Neural cell (in vitro differentiated cells): ENCODE measurements at regions not wholly inside any gene's neighbourhood (a gene's known extent, or its start where the extent isn't known, plus 50 kb on each side); places are given as distances from the start of the nearest gene placed in this dataset.

Experiments used
- H2AFZ ChIP-seq: fragments of 200-600, 300-800 bp; sonication (generic), shearing (Covaris generic); 2 replicates; pipeline ENCODE4 v1.6.0; 2014; ENCODE audit warnings: low read depth, mild to moderate bottlenecking, antibody characterized with exemption, low read length, moderate library complexity
- H3F3A ChIP-seq: fragments of 200-600 bp; shearing (Covaris generic); 2 replicates; pipeline ENCODE4 v1.6.1; 2016; ENCODE audit warnings: mild to moderate bottlenecking, moderate library complexity, mixed read lengths, antibody characterized with exemption, low read length; ENCODE audit not compliant: insufficient read depth, poor library complexity, severe bottlenecking
- H3K27ac ChIP-seq: fragments of 200-600, 300-800 bp; sonication (generic), shearing (Covaris generic); 2 replicates; pipeline ENCODE4 v1.5.1; 2014; ENCODE audit warnings: mild to moderate bottlenecking, low read length, moderate library complexity
- H3K27me3 ChIP-seq: fragments of 300-800, 200-600 bp; sonication (generic), shearing (Covaris generic); 2 replicates; pipeline ENCODE4 v1.6.0; 2014; ENCODE audit warnings: mild to moderate bottlenecking, low read depth, low read length, moderate library complexity; ENCODE audit not compliant: insufficient read depth
- H3K36me3 ChIP-seq: fragments of 300-800, 200-600 bp; sonication (generic), shearing (Covaris generic); 2 replicates; pipeline ENCODE4 v1.5.1; 2014; ENCODE audit warnings: mild to moderate bottlenecking, antibody characterized with exemption, low read length, moderate library complexity; ENCODE audit not compliant: insufficient read depth
- H3K4me2 ChIP-seq: fragments of 300-800, 200-600 bp; sonication (generic), shearing (Covaris generic); 2 replicates; pipeline ENCODE4 v1.6.0; 2014; ENCODE audit warnings: mild to moderate bottlenecking, low read length
- H3K4me3 ChIP-seq: fragments of 300-800, 200-600 bp; sonication (generic), shearing (Covaris generic); 2 replicates; pipeline ENCODE4 v1.5.1; 2014; ENCODE audit warnings: mild to moderate bottlenecking, low read length, moderate library complexity
- H3K79me2 ChIP-seq: fragments of 200-600 bp; shearing (Covaris generic); replicated peaks from 2 replicates; pipeline ENCODE4 v1.6.0; 2014; ENCODE audit warnings: mild to moderate bottlenecking, low read length, moderate library complexity; ENCODE audit not compliant: insufficient read depth
- H3K9ac ChIP-seq: fragments of 300-800, 200-600 bp; sonication (generic), shearing (Covaris generic); 2 replicates; pipeline ENCODE4 v1.6.1; 2016; ENCODE audit warnings: mild to moderate bottlenecking, low read length, mixed read lengths
- H3K9me2 ChIP-seq: fragments of 200-600 bp; shearing (Covaris generic); 2 replicates; pipeline ENCODE4 v1.6.1; 2016; ENCODE audit warnings: mild to moderate bottlenecking, low read length, mixed read lengths; ENCODE audit not compliant: insufficient read depth
- H3K9me3 ChIP-seq: fragments of 200-600, 300-800 bp; sonication (generic), shearing (Covaris generic); 2 replicates; pipeline ENCODE4 v1.6.1; 2016; ENCODE audit warnings: mild to moderate bottlenecking, mixed run types, low read length, moderate library complexity, mixed read lengths
- H4K20me1 ChIP-seq: fragments of 200-600 bp; shearing (Covaris generic); 2 replicates; pipeline ENCODE4 v1.6.1; 2016; ENCODE audit warnings: mild to moderate bottlenecking, mixed run types; ENCODE audit not compliant: insufficient read depth
- CTCF ChIP-seq: fragments of 450-650 bp; IDR thresholded peaks from 2 replicates; pipeline ENCODE4 v1.5.1; 2014; ENCODE audit warnings: antibody characterized with exemption, mild to moderate bottlenecking, moderate library complexity; ENCODE audit not compliant: poor library complexity, severe bottlenecking
- EP300 ChIP-seq: fragments of 450-650 bp; conservative IDR thresholded peaks from 2 replicates; pipeline ENCODE4 v1.6.1; 2014; ENCODE audit warnings: antibody characterized with exemption, mild to moderate bottlenecking, moderate library complexity; ENCODE audit not compliant: poor library complexity, severe bottlenecking
- EZH2 ChIP-seq: fragments of 200-600, 300-800 bp; shearing (Covaris generic), sonication (generic); IDR thresholded peaks from 2 replicates; pipeline ENCODE4 v1.6.1; 2014; ENCODE audit warnings: antibody characterized with exemption, low read length, borderline replicate concordance, mild to moderate bottlenecking; ENCODE audit not compliant: insufficient read depth, poor library complexity, severe bottlenecking
- MXI1 ChIP-seq: fragments of 450-650 bp; conservative IDR thresholded peaks from 2 replicates; pipeline ENCODE4 v1.6.1; 2014; ENCODE audit warnings: antibody characterized with exemption, mild to moderate bottlenecking; ENCODE audit not compliant: poor library complexity, severe bottlenecking
- POLR2AphosphoS5 ChIP-seq: IDR thresholded peaks from 2 replicates; pipeline ENCODE4 v1.6.1; 2012
- RAD21 ChIP-seq: fragments of 450-650 bp; conservative IDR thresholded peaks from 2 replicates; pipeline ENCODE4 v1.6.1; 2014; ENCODE audit warnings: antibody characterized with exemption, mild to moderate bottlenecking, moderate library complexity
- REST ChIP-seq: IDR thresholded peaks from 2 replicates; pipeline ENCODE4 v1.6.1; 2012; ENCODE audit warnings: borderline replicate concordance
- SMC3 ChIP-seq: fragments of 450-650 bp; conservative IDR thresholded peaks from 2 replicates; pipeline ENCODE4 v1.6.1; 2014; ENCODE audit warnings: antibody characterized with exemption, mild to moderate bottlenecking, moderate library complexity; ENCODE audit not compliant: poor library complexity
- TAF1 ChIP-seq: IDR thresholded peaks from 2 replicates; pipeline ENCODE4 v1.6.1; 2012; ENCODE audit warnings: low read depth

GRCh38 chr3:72234391-72234790 is 449.4 kb upstream of the PROK2 start:
- Histone ChIP-seq H3K9me2 (no peaks in the 10 kb centered on the region), H4K20me1 (no peaks in the 10 kb centered on the region), H2AFZ (no peak overlapping the region), H3K4me3 (no peak overlapping the region), H3K27ac (no peak overlapping the region), H3K4me2 (no peak overlapping the region), H3F3A (no peaks in the 10 kb centered on the region), H3K9me3 (no peaks in the 10 kb centered on the region), H3K27me3 (no peaks in the 10 kb centered on the region), H3K9ac (no peak overlapping the region), H3K36me3 (no peaks in the 10 kb centered on the region), H3K79me2 (no peaks in the 10 kb centered on the region)
- TF ChIP-seq REST (no peak), EP300 (no peak), SMC3 (no peak), TAF1 (no peak), MXI1 (no peak), POLR2AphosphoS5 (no peak), CTCF (no peak), EZH2 (no peak), RAD21 (no peak)

- Histone ChIP-seq H3K27me3 (no peaks in the 10 kb centered on the region), H3K79me2 (no peaks in the 10 kb centered on the region), H3K4me2 (no peak overlapping the region), H3F3A (no peaks in the 10 kb centered on the region), H3K4me3 (no peak overlapping the region), H3K9me3 (no peaks in the 10 kb centered on the region), H3K36me3 (no peaks in the 10 kb centered on the region), H3K9me2 (no peaks in the 10 kb centered on the region), H4K20me1 (no peaks in the 10 kb centered on the region), H2AFZ (no peak overlapping the region), H3K27ac (no peak overlapping the region), H3K9ac (no peak overlapping the region)
- no peak for TF ChIP-seq POLR2AphosphoS5
- TF ChIP-seq CTCF = no peak
- TF ChIP-seq EZH2 = no peak
- no peak for TF ChIP-seq RAD21
These were observed 448.6 kb upstream of the PROK2 start for GRCh38 chr3:72233571-72233970.
